Uterus (tissue), 3 donors: ENCODE measurements at regions not wholly inside any gene's neighbourhood (a gene's known extent, or its start where the extent isn't known, plus 50 kb on each side); places are given as distances from the start of the nearest gene placed in this dataset.

Source experiments
- DNase-seq, 2 donors: peaks; one replicate each; pipeline ENCODE4 v3.0.0-alpha.2; 2019 to 2020
- H3K27ac ChIP-seq, 2 donors: fragments of 200-600 bp; sonication (generic); 1 replicate in 1 of 2; 2 replicates in 1 of 2; pipeline ENCODE4 v1.5.1; 2016 to 2018
- H3K27me3 ChIP-seq, 2 donors: fragments of 200-600 bp; sonication (generic); one replicate each; pipeline ENCODE4 v1.5.1; 2018 to 2019; ENCODE audit warnings: control low read depth in 1 of 2
- H3K36me3 ChIP-seq, 2 donors: fragments of 200-600 bp; sonication (generic); one replicate each; pipeline ENCODE4 v1.5.1; 2019; ENCODE audit warnings: control low read depth in 1 of 2
- H3K4me1 ChIP-seq, 2 donors: fragments of 200-600 bp; sonication (generic); one replicate each; pipeline ENCODE4 v1.5.1; 2018 to 2019; ENCODE audit warnings: control low read depth in 1 of 2
- H3K4me3 ChIP-seq, 2 donors: fragments of 200-600 bp; sonication (generic); 1 replicate in 1 of 2; 2 replicates in 1 of 2; pipeline ENCODE4 v1.5.1; 2018 to 2019; ENCODE audit warnings: mild to moderate bottlenecking in 1 of 2
- H3K9me3 ChIP-seq, 2 donors: fragments of 200-600 bp; sonication (generic); one replicate each; pipeline ENCODE4 v1.5.1; 2019; ENCODE audit warnings: control low read depth in 1 of 2
- POLR2A ChIP-seq, 2 donors: fragments of 450-650 bp; IDR thresholded peaks; one replicate each; pipeline ENCODE4 v1.6.1; 2016; ENCODE audit warnings: antibody characterized with exemption in 2 of 2, mild to moderate bottlenecking in 1 of 2, moderate library complexity in 1 of 2
- intact Hi-C: fragments of 100-400 bp; cut with DNase I; formaldehyde crosslinking; loops from one replicate; pipeline ENCODE4 v1.15.1; 2023; ENCODE audit warnings: low total_unique reads
- TF ChIP-seq, protein P1 (sequence below), 4 experiments: fragments of 200-600 bp in 2 of 4; fragments of 450-650 bp in 2 of 4; sonication (generic) in 2 of 4; IDR thresholded peaks; one replicate each; pipeline ENCODE4 v1.5.1; 2016 to 2019; ENCODE audit warnings: antibody characterized with exemption in 4 of 4, mild to moderate bottlenecking in 2 of 4, moderate library complexity in 1 of 4
- donor health status: DM: yes; HTN: yes; CAD: no.

- Histone ChIP-seq H3K4me1 (peaks cover 0 to 5% of the 10 kb centered on the region in 2 donors), H3K4me3 (no peak overlapping the region), H3K27ac (no peak overlapping the region), H3K9me3 (no peaks in the 10 kb centered on the region), H3K27me3 (no peaks in the 10 kb centered on the region), H3K36me3 (no peaks in the 10 kb centered on the region)
- TF ChIP-seq, protein P1, sequence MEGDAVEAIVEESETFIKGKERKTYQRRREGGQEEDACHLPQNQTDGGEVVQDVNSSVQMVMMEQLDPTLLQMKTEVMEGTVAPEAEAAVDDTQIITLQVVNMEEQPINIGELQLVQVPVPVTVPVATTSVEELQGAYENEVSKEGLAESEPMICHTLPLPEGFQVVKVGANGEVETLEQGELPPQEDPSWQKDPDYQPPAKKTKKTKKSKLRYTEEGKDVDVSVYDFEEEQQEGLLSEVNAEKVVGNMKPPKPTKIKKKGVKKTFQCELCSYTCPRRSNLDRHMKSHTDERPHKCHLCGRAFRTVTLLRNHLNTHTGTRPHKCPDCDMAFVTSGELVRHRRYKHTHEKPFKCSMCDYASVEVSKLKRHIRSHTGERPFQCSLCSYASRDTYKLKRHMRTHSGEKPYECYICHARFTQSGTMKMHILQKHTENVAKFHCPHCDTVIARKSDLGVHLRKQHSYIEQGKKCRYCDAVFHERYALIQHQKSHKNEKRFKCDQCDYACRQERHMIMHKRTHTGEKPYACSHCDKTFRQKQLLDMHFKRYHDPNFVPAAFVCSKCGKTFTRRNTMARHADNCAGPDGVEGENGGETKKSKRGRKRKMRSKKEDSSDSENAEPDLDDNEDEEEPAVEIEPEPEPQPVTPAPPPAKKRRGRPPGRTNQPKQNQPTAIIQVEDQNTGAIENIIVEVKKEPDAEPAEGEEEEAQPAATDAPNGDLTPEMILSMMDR (IDR thresholded peaks at IDR 0.05) = no peak
- TF ChIP-seq POLR2A (IDR thresholded peaks at IDR 0.05) = no peak
- intact Hi-C loops = no loop called here
- no peak for DNase-seq
Measured at GRCh38 chr2:172297531-172297930, 129.9 kb upstream of the ITGA6 start.

GRCh38 chr2:172297950-172298349 lies 129.4 kb upstream of the ITGA6 start:
- Histone ChIP-seq H3K4me1 (peaks cover 0 to 5% of the 10 kb centered on the region in 2 donors), H3K27ac (no peak overlapping the region), H3K27me3 (no peaks in the 10 kb centered on the region), H3K36me3 (no peaks in the 10 kb centered on the region), H3K4me3 (no peak overlapping the region), H3K9me3 (no peaks in the 10 kb centered on the region)
- TF ChIP-seq, protein P1 (IDR thresholded peaks at IDR 0.05) = no peak
- no peak for TF ChIP-seq POLR2A (IDR thresholded peaks at IDR 0.05)
- intact Hi-C loops = no loop called here
- no peak for DNase-seq

DNA sequence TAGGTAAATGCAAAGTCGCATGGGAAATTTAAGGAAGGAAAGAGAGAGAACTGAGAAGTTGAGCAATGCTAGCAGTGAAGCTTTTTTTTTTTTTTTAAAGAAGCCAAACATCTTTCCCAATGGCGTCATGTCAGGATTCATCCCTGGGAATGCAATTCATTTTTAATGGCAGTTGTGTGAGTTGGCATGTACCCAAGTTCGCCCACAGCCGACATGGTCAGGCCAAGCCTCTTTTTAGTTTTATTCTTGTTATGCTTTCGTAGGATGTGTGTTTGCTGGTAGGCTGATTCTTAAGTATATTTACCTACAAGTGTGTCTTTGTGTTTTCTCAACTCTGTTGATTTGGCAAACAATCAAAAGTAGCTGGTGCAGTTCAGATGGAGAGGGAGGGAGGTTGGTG lies 127.6 kb upstream of the ITGA6 start:
- H3K27me3 ChIP-seq = no peaks in the 10 kb centered on the region
- TF ChIP-seq, protein P1 (IDR thresholded peaks at IDR 0.05) = no peak
- TF ChIP-seq POLR2A (IDR thresholded peaks at IDR 0.05) = no peak
- H3K27ac ChIP-seq = no peak overlapping the region
- no peak for DNase-seq
- no peak overlapping the region for H3K4me3 ChIP-seq
- no peaks in the 10 kb centered on the region for H3K9me3 ChIP-seq
- H3K36me3 ChIP-seq = no peaks in the 10 kb centered on the region
- intact Hi-C loops = no loop called here
- no peaks in the 10 kb centered on the region for H3K4me1 ChIP-seq

- TF ChIP-seq, protein P1 (IDR thresholded peaks at IDR 0.05) = no peak
- TF ChIP-seq POLR2A (IDR thresholded peaks at IDR 0.05) = no peak
- Histone ChIP-seq H3K4me1 (no peaks in the 10 kb centered on the region), H3K27ac (no peak overlapping the region), H3K4me3 (no peak overlapping the region), H3K9me3 (no peaks in the 10 kb centered on the region), H3K27me3 (no peaks in the 10 kb centered on the region), H3K36me3 (no peaks in the 10 kb centered on the region)
- no peak for DNase-seq
- intact Hi-C loops = no loop called here
Measured at GRCh38 chr2:172300851-172301250, 126.5 kb upstream of the ITGA6 start.

DNA sequence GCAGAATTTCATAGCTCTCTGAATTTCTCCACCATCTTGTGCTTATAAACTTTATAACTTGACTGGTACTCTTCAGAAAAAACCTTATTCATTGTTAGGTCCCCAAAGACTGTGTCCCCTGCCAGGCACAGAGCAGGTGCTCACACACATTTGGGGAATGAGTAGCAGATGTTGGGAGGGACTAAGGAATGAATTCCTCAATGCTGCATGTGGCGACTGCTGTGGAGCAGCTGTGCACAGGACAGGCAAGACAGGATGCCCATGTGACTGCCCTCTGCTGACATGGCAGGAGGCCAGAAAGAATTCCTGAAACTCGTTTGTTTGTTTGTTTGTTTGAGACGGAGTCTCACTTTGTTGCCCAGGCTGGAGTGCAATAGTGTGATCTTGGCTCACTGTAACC lies 122.3 kb upstream of the ITGA6 start:
- intact Hi-C loops = no loop called here
- no peak for DNase-seq
- H3K4me1 ChIP-seq = no peaks in the 10 kb centered on the region
- TF ChIP-seq, protein P1 (IDR thresholded peaks at IDR 0.05) = no peak
- no peak for TF ChIP-seq POLR2A (IDR thresholded peaks at IDR 0.05)
- no peaks in the 10 kb centered on the region for H3K36me3 ChIP-seq
- H3K27ac ChIP-seq = no peak overlapping the region
- H3K4me3 ChIP-seq = no peak overlapping the region
- H3K27me3 ChIP-seq = no peaks in the 10 kb centered on the region
- H3K9me3 ChIP-seq = no peaks in the 10 kb centered on the region
